ENCODE measurements at regions not wholly inside any gene's neighbourhood (a gene's known extent, or its start where the extent isn't known, plus 50 kb on each side); places are given as distances from the start of the nearest gene placed in this dataset.

DNA sequence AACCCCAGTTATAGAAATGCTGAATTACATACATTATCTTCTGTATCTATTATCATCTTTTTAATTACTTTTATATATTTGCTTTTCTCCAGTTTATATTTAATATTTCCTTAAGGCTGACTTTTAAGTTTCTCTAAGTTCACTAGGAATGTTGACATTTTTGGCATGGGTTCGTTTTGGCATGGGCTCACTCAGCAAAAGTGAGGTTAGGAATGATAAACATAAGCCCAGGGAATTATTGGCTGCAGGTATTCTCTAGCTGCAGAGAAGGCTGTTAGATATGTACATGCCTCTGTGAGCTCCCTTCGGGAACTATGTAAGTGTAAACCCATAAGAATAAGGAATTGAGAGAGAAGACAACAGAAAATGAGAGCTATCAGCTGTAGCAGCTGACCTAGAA is 63.6 kb upstream of the RAB18 start:
- Histone ChIP-seq H3K27me3 (ENCODE audit: control insufficient read depth, insufficient read depth, low read length) (no peaks in the 10 kb centered on the region), H3K4me1 (ENCODE audit: control insufficient read depth, insufficient read depth, low read length) (no peaks in the 10 kb centered on the region), H3K9me3 (ENCODE audit: control insufficient read depth, insufficient read depth, low read depth, low read length) (no peaks in the 10 kb centered on the region), H3K4me3 (ENCODE audit: low read depth in 2 of 2, low read length in 2 of 2) (no peak overlapping the region), H3K27ac (ENCODE audit: low read length) (no peak overlapping the region), H3K36me3 (ENCODE audit: control insufficient read depth, insufficient read depth, low read length) (no peaks in the 10 kb centered on the region)
- ChIA-PET CTCF (no interaction called here), POLR2A (no interaction called here)
- ATAC-seq (no peak), DNase-seq (ENCODE audit: low read depth, low spot score) (no peak)
- intact Hi-C loops (cut with micrococcal nuclease; ENCODE audit: unreplicated experiment): loop anchor here (10.0 kb wide), 1 partner anchor 224 kb away; no protein-coding TSS in a partner anchor
- BruUV-seq (replicated peaks): no TSS peak
- in situ Hi-C loops (cut with HindIII; ENCODE audit: low pct_unique_long_range_greater_than_20kb, low sequenced_read_pairs): no loop called here
- TF ChIP-seq POLR2AphosphoS5 (IDR thresholded peaks at IDR 0.05; ENCODE audit: low read depth, low read length): no peak
- no peak for TF ChIP-seq TCF7L2 (IDR thresholded peaks at IDR 0.05; ENCODE audit: low read depth, low read length)
- TF ChIP-seq, protein P1, sequence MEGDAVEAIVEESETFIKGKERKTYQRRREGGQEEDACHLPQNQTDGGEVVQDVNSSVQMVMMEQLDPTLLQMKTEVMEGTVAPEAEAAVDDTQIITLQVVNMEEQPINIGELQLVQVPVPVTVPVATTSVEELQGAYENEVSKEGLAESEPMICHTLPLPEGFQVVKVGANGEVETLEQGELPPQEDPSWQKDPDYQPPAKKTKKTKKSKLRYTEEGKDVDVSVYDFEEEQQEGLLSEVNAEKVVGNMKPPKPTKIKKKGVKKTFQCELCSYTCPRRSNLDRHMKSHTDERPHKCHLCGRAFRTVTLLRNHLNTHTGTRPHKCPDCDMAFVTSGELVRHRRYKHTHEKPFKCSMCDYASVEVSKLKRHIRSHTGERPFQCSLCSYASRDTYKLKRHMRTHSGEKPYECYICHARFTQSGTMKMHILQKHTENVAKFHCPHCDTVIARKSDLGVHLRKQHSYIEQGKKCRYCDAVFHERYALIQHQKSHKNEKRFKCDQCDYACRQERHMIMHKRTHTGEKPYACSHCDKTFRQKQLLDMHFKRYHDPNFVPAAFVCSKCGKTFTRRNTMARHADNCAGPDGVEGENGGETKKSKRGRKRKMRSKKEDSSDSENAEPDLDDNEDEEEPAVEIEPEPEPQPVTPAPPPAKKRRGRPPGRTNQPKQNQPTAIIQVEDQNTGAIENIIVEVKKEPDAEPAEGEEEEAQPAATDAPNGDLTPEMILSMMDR (IDR thresholded peaks at IDR 0.05): no peak
- TF ChIP-seq SIN3A (IDR thresholded peaks at IDR 0.05; ENCODE audit: borderline replicate concordance, insufficient read depth, low read depth, low read length): no peak
- no peak for TF ChIP-seq REST (IDR thresholded peaks at IDR 0.05; ENCODE audit: insufficient read depth in 1 of 2, low read depth in 2 of 2, low read length in 1 of 2)

DNA sequence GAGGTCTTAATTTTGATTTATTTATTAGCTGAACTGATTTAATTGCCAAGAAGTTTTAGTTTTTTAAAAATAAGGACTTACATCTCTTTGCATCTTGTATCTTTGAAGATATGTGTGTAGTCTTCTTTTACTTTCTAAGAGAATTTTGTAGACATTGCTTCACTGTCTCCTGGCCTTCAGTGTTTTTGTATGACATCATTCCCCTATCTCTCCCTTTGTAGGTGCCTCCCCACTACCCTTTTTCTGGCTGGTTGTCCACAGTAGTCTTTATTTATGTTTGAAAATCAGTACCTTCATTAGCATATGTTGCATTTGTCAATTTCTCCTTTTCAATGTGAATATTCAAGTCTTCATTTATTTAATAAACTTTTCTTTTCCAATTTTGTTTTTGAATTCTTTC is 64.1 kb upstream of the RAB18 start:
- ATAC-seq (no peak), DNase-seq (ENCODE audit: low read depth, low spot score) (no peak)
- Histone ChIP-seq H3K36me3 (ENCODE audit: control insufficient read depth, insufficient read depth, low read length) (no peaks in the 10 kb centered on the region), H3K9me3 (ENCODE audit: control insufficient read depth, insufficient read depth, low read depth, low read length) (no peaks in the 10 kb centered on the region), H3K4me1 (ENCODE audit: control insufficient read depth, insufficient read depth, low read length) (no peaks in the 10 kb centered on the region), H3K4me3 (ENCODE audit: low read depth in 2 of 2, low read length in 2 of 2) (no peak overlapping the region), H3K27ac (ENCODE audit: low read length) (no peak overlapping the region), H3K27me3 (ENCODE audit: control insufficient read depth, insufficient read depth, low read length) (no peaks in the 10 kb centered on the region)
- TF ChIP-seq POLR2AphosphoS5 (IDR thresholded peaks at IDR 0.05; ENCODE audit: low read depth, low read length) (no peak), REST (IDR thresholded peaks at IDR 0.05; ENCODE audit: insufficient read depth in 1 of 2, low read depth in 2 of 2, low read length in 1 of 2) (no peak), SIN3A (IDR thresholded peaks at IDR 0.05; ENCODE audit: borderline replicate concordance, insufficient read depth, low read depth, low read length) (no peak), TCF7L2 (IDR thresholded peaks at IDR 0.05; ENCODE audit: low read depth, low read length) (no peak)
- TF ChIP-seq, protein P1 (IDR thresholded peaks at IDR 0.05): no peak
- no TSS peak for BruUV-seq (replicated peaks)
- ChIA-PET CTCF (no interaction called here), POLR2A (no interaction called here)
- intact Hi-C loops (cut with micrococcal nuclease; ENCODE audit: unreplicated experiment): loop anchor here (10.0 kb wide), 1 partner anchor 225 kb away; no protein-coding TSS in a partner anchor
- in situ Hi-C loops (cut with HindIII; ENCODE audit: low pct_unique_long_range_greater_than_20kb, low sequenced_read_pairs): no loop called here
